Adrenal gland (tissue), 9 donors: ENCODE measurements at regions not wholly inside any gene's neighbourhood (a gene's known extent, or its start where the extent isn't known, plus 50 kb on each side); places are given as distances from the start of the nearest gene placed in this dataset.

Experiments used
- DNase-seq, 7 donors: peaks; one replicate each; pipeline ENCODE4 v3.0.0-alpha.2; 2019 to 2020
- H3K27ac ChIP-seq, 5 donors: fragments of 200-600 bp; sonication (generic) in 4 of 5; 1 replicate in 3 of 5; 2 replicates in 2 of 5; pipeline versions ENCODE4 v1.5.1 to v1.8.0; 2016 to 2020; ENCODE audit warnings: mild to moderate bottlenecking in 1 of 5
- H3K27me3 ChIP-seq: fragments of 200-600 bp; 2 replicates; pipeline ENCODE4 v1.8.0; 2021
- H3K36me3 ChIP-seq, 2 donors: fragments of 200-600 bp; replicated peaks in 1 of 2; 1 replicate in 1 of 2; 2 replicates in 1 of 2; pipeline versions ENCODE4 v1.5.1 to v1.8.0; 2018 to 2022
- H3K4me1 ChIP-seq, 2 donors: fragments of 200-600 bp; replicated peaks in 1 of 2; 1 replicate in 1 of 2; 2 replicates in 1 of 2; pipeline versions ENCODE4 v1.5.1 to v1.8.0; 2018 to 2021
- H3K4me3 ChIP-seq, 4 donors: fragments of 200-600 bp; sonication (generic) in 3 of 4; one replicate each; pipeline ENCODE4 v1.5.1; 2016 to 2018
- H3K9me3 ChIP-seq, 3 donors: fragments of 200-600 bp; sonication (generic) in 1 of 3; replicated peaks in 1 of 3; 1 replicate in 2 of 3; 2 replicates in 1 of 3; pipeline versions ENCODE4 v1.5.1 to v1.8.0; 2016 to 2021
- POLR2A ChIP-seq, 2 donors: fragments of 450-650 bp; IDR thresholded peaks; one replicate each; pipeline ENCODE4 v1.6.1; 2017; ENCODE audit warnings: antibody characterized with exemption in 2 of 2, mild to moderate bottlenecking in 2 of 2, moderate library complexity in 1 of 2
- WGBS, 4 donors: extraction: QIAGEN DNeasy Blood & Tissue Kit in 2 of 4; methylation state at CpG; one replicate each; pipeline versions ENCODE4 v1.1.5 to v1.1.7; 2013 to 2017; 5-methylcytosine and 5-hydroxymethylcytosine counted together
- intact Hi-C, 2 donors: fragments of 100-400 bp; cut with DNase I; formaldehyde crosslinking; loops; one replicate each; pipeline versions ENCODE4 v1.14.1 to v1.15.0; 2022 to 2023
- TF ChIP-seq, protein P1 (sequence below), 6 experiments: fragments of 450-650 bp in 4 of 6; fragments of 200-600 bp in 2 of 6; sonication (generic) in 1 of 6; IDR thresholded peaks; 1 replicate in 5 of 6; 2 replicates in 1 of 6; pipeline versions ENCODE4 v1.5.1 to v1.8.0; 2016 to 2021; ENCODE audit warnings: antibody characterized with exemption in 6 of 6, mild to moderate bottlenecking in 2 of 6, moderate library complexity in 1 of 6
- donor health status: healthy with polysubstance abuse.
- donor health status: Bipolar disorder and iron deficiency.
- donor health status: DM: yes; HTN: yes; CAD: no.
- donor health status: DM: no; HTN: no; CAD: no.
- donor health status: DM: no; HTN: no; CAD: no.

DNA sequence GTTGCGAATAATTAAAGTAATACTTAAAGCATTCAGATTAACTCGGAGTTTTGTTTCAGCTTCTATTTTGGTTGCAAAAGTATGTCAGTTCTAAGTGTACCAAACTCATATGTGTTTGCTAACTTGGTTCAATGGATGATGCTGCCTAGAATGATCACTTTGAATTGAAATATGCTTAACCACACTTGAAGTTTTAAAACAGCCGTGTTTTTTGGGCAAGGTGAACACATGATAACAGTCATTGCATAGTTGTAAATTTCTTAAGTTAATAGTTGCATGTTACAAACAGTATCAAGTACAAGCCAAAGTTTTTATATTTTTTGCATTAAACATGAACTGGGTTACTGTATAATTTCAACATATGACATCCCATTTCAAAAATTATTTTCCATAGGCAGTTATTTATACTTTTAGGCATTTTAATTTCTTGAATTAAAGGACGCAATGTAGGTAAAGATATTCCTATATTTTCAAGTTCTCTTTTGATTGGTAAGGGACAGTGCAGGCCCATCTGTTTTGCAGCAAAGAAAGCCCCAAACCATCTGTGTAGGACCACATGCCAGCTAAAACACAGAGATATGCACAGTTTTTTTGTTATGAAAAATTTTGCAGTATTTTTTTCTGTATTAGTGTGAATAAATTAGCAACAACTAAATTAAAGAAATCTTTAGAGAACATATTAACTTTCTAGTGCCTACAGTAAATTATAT is 575.5 kb downstream of the PRKD1 start:
- Histone ChIP-seq H3K36me3 (no peaks in the 10 kb centered on the region), H3K27me3 (no peaks in the 10 kb centered on the region), H3K27ac (no peak overlapping the region), H3K4me1 (no peaks in the 10 kb centered on the region), H3K9me3 (no peaks in the 10 kb centered on the region), H3K4me3 (no peak overlapping the region)
- DNase-seq = no peak
- WGBS, 4 donors = 66 to 80% (median 74%) methylated on average over 4 of the region's 4 CpGs
- intact Hi-C loops = no loop called here
- no peak for TF ChIP-seq POLR2A (IDR thresholded peaks at IDR 0.05)
- TF ChIP-seq, protein P1, sequence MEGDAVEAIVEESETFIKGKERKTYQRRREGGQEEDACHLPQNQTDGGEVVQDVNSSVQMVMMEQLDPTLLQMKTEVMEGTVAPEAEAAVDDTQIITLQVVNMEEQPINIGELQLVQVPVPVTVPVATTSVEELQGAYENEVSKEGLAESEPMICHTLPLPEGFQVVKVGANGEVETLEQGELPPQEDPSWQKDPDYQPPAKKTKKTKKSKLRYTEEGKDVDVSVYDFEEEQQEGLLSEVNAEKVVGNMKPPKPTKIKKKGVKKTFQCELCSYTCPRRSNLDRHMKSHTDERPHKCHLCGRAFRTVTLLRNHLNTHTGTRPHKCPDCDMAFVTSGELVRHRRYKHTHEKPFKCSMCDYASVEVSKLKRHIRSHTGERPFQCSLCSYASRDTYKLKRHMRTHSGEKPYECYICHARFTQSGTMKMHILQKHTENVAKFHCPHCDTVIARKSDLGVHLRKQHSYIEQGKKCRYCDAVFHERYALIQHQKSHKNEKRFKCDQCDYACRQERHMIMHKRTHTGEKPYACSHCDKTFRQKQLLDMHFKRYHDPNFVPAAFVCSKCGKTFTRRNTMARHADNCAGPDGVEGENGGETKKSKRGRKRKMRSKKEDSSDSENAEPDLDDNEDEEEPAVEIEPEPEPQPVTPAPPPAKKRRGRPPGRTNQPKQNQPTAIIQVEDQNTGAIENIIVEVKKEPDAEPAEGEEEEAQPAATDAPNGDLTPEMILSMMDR (IDR thresholded peaks at IDR 0.05) = no peak

DNA sequence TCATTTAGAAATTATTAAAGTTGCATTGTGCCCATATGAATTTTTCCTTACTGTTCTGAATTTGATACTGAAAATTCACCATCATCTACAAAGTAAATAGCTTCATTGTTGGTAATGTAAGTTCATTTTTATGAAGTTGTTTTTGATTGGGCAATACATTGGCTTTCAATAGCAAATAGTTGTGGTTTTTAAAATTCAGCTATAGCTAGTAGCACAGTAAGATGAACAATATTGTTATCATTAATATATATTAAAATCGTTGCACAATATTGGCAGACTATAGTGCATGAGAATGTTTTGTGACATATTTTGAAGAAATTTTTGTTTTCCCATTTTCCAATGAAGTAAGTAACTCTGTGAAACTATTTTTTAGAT is 575.0 kb downstream of the PRKD1 start:
- Histone ChIP-seq H3K27me3 (no peaks in the 10 kb centered on the region), H3K4me3 (no peak overlapping the region), H3K9me3 (no peaks in the 10 kb centered on the region), H3K27ac (no peak overlapping the region), H3K4me1 (no peaks in the 10 kb centered on the region), H3K36me3 (no peaks in the 10 kb centered on the region)
- 56 to 75% (median 70%) methylated on average over 1 of the region's 1 CpG for WGBS, 4 donors
- no peak for DNase-seq
- TF ChIP-seq, protein P1 (IDR thresholded peaks at IDR 0.05) = no peak
- no peak for TF ChIP-seq POLR2A (IDR thresholded peaks at IDR 0.05)
- intact Hi-C loops = no loop called here

DNA sequence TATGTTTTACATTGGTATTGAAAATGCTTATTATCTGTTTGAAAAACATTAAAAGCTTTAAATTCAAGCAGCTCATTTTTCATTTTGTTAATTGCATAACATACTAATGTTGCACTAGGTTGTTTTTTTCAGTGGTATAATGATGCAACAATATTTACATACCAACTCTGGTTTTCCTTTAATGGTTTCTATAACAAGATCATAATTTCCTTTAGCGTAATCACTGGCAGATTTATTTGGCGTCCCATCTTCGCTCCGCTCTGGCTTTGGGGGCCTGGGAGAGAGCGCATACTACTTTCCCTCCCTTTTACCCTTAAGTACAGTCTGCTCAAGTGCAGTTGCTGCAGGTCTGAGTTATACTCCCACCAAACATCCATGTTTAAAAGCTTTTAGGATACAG is 574.1 kb downstream of the PRKD1 start:
- Histone ChIP-seq H3K36me3 (no peaks in the 10 kb centered on the region), H3K4me3 (no peak overlapping the region), H3K27me3 (no peaks in the 10 kb centered on the region), H3K9me3 (no peaks in the 10 kb centered on the region), H3K27ac (no peak overlapping the region), H3K4me1 (no peaks in the 10 kb centered on the region)
- 80 to 91% (median 88%) methylated on average over 5 of the region's 5 CpGs for WGBS, 4 donors
- intact Hi-C loops = no loop called here
- DNase-seq = no peak
- no peak for TF ChIP-seq POLR2A (IDR thresholded peaks at IDR 0.05)
- TF ChIP-seq, protein P1 (IDR thresholded peaks at IDR 0.05) = no peak

DNA sequence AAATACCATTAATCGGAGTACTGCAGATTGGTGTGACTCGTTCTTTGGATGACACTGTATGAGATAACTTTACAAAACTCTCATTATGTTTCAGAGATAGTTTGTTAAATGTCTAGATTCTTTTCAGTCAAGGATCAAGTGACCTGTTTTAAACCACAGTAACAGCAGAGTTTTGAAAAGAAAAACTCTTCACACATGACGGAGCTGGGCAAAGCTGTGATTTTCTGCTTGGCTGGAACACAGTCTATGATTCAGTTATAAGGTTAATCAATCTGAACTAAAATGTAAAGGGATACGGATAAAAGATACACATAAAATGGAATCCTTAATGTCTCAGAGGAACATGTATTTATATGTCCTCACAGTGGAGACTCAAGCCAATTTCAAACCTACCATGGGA is 573.2 kb downstream of the PRKD1 start:
- Histone ChIP-seq H3K27ac (no peak overlapping the region), H3K27me3 (no peaks in the 10 kb centered on the region), H3K4me3 (no peak overlapping the region), H3K4me1 (no peaks in the 10 kb centered on the region), H3K36me3 (no peaks in the 10 kb centered on the region), H3K9me3 (no peaks in the 10 kb centered on the region)
- intact Hi-C loops = no loop called here
- no peak for TF ChIP-seq POLR2A (IDR thresholded peaks at IDR 0.05)
- TF ChIP-seq, protein P1 (IDR thresholded peaks at IDR 0.05) = no peak
- DNase-seq = no peak
- WGBS, 4 donors = 64 to 77% (median 71%) methylated on average over 4 of the region's 4 CpGs
